ENCODE measurements at regions not wholly inside any gene's neighbourhood (a gene's known extent, or its start where the extent isn't known, plus 50 kb on each side); places are given as distances from the start of the nearest gene placed in this dataset.

- DNase-seq, result no peak
- no peak overlapping the region for H3K4me3 ChIP-seq
- WGBS, 2 donors, result 59 to 81% methylated on average over 2 of the region's 2 CpGs
These were observed 198.4 kb upstream of the SOX4 start for GRCh38 chr6:21395121-21395520.

GRCh38 chr6:21396313-21396712 lies 197.2 kb upstream of the SOX4 start:
- no peak overlapping the region for H3K9ac ChIP-seq (ENCODE audit: insufficient read depth in 1 of 2, low read length in 2 of 2)
- DNase-seq, result no peak
- no peaks in the 10 kb centered on the region for H3K9me3 ChIP-seq (ENCODE audit: control insufficient read depth in 4 of 4, insufficient read depth in 3 of 4, low read length in 3 of 4)

More at GRCh38 chr6:21395121-21395520, 198.4 kb upstream of the SOX4 start:
- ATAC-seq (ENCODE audit: insufficient read depth, low FRiP score), result no peak
- Histone ChIP-seq H3K36me3 (ENCODE audit: control insufficient read depth in 4 of 4, insufficient read depth in 4 of 4, low read length in 4 of 4) (no peaks in the 10 kb centered on the region), H3K27me3 (ENCODE audit: control insufficient read depth in 3 of 3, insufficient read depth in 3 of 3, low read length in 2 of 3) (no peaks in the 10 kb centered on the region), H3K9me3 (ENCODE audit: control insufficient read depth in 4 of 4, insufficient read depth in 3 of 4, low read length in 3 of 4) (no peaks in the 10 kb centered on the region), H3K4me1 (ENCODE audit: control insufficient read depth in 5 of 5, insufficient read depth in 5 of 5, low read length in 5 of 5) (no peaks in the 10 kb centered on the region), H3K27ac (ENCODE audit: low read depth in 1 of 2, low read length in 1 of 2) (no peak overlapping the region), H3K9ac (ENCODE audit: insufficient read depth in 1 of 2, low read length in 2 of 2) (no peak overlapping the region)
- TF ChIP-seq CTCF (IDR thresholded peaks at IDR 0.05; ENCODE audit: control extremely low read depth, extremely low read depth), result no peak

GRCh38 chr6:21398741-21399325 lies 194.7 kb upstream of the SOX4 start:
- ATAC-seq (ENCODE audit: insufficient read depth, low FRiP score) (no peak), DNase-seq (no peak)
- Histone ChIP-seq H3K4me3 (no peak overlapping the region), H3K9me3 (ENCODE audit: control insufficient read depth in 4 of 4, insufficient read depth in 3 of 4, low read length in 3 of 4) (no peaks in the 10 kb centered on the region), H3K27ac (ENCODE audit: low read depth in 1 of 2, low read length in 1 of 2) (no peak overlapping the region), H3K9ac (ENCODE audit: insufficient read depth in 1 of 2, low read length in 2 of 2) (no peak overlapping the region), H3K27me3 (ENCODE audit: control insufficient read depth in 3 of 3, insufficient read depth in 3 of 3, low read length in 2 of 3) (no peaks in the 10 kb centered on the region), H3K36me3 (ENCODE audit: control insufficient read depth in 4 of 4, insufficient read depth in 4 of 4, low read length in 4 of 4) (no peaks in the 10 kb centered on the region), H3K4me1 (ENCODE audit: control insufficient read depth in 5 of 5, insufficient read depth in 5 of 5, low read length in 5 of 5) (no peaks in the 10 kb centered on the region)
- 93 to 94% methylated on average over 10 of the region's 10 CpGs for WGBS, 2 donors
- TF ChIP-seq CTCF (IDR thresholded peaks at IDR 0.05; ENCODE audit: control extremely low read depth, extremely low read depth), result no peak

More at GRCh38 chr6:21396313-21396712, 197.2 kb upstream of the SOX4 start:
- Histone ChIP-seq H3K36me3 (ENCODE audit: control insufficient read depth in 4 of 4, insufficient read depth in 4 of 4, low read length in 4 of 4) (no peaks in the 10 kb centered on the region), H3K27ac (ENCODE audit: low read depth in 1 of 2, low read length in 1 of 2) (no peak overlapping the region), H3K27me3 (ENCODE audit: control insufficient read depth in 3 of 3, insufficient read depth in 3 of 3, low read length in 2 of 3) (no peaks in the 10 kb centered on the region), H3K4me3 (no peak overlapping the region), H3K4me1 (ENCODE audit: control insufficient read depth in 5 of 5, insufficient read depth in 5 of 5, low read length in 5 of 5) (no peaks in the 10 kb centered on the region)
- ATAC-seq (ENCODE audit: insufficient read depth, low FRiP score), result no peak
- TF ChIP-seq CTCF (IDR thresholded peaks at IDR 0.05; ENCODE audit: control extremely low read depth, extremely low read depth), result no peak

- Histone ChIP-seq H3K4me1 (ENCODE audit: control insufficient read depth in 5 of 5, insufficient read depth in 5 of 5, low read length in 5 of 5) (no peaks in the 10 kb centered on the region), H3K9ac (ENCODE audit: insufficient read depth in 1 of 2, low read length in 2 of 2) (no peak overlapping the region), H3K27ac (ENCODE audit: low read depth in 1 of 2, low read length in 1 of 2) (no peak overlapping the region), H3K4me3 (no peak overlapping the region), H3K9me3 (ENCODE audit: control insufficient read depth in 4 of 4, insufficient read depth in 3 of 4, low read length in 3 of 4) (no peaks in the 10 kb centered on the region), H3K36me3 (ENCODE audit: control insufficient read depth in 4 of 4, insufficient read depth in 4 of 4, low read length in 4 of 4) (no peaks in the 10 kb centered on the region), H3K27me3 (ENCODE audit: control insufficient read depth in 3 of 3, insufficient read depth in 3 of 3, low read length in 2 of 3) (no peaks in the 10 kb centered on the region)
- TF ChIP-seq CTCF (IDR thresholded peaks at IDR 0.05; ENCODE audit: control extremely low read depth, extremely low read depth), result no peak
- peak; percentile 63 for ATAC-seq (ENCODE audit: insufficient read depth, low FRiP score)
- no peak for DNase-seq
- 71 to 77% methylated on average over 4 of the region's 4 CpGs for WGBS, 2 donors
These were observed 191.2 kb upstream of the SOX4 start for GRCh38 chr6:21402368-21402767.

Data from lung (tissue), 11 donors.